ACHN (cell line): ENCODE measurements at regions not wholly inside any gene's neighbourhood (a gene's known extent, or its start where the extent isn't known, plus 50 kb on each side); places are given as distances from the start of the nearest gene placed in this dataset.
"Not testable (repeated sequence)": the region's sequence is repeated elsewhere in the genome, so short reads cannot be mapped to it uniquely, and the experiment has no call there.

Experiments
- DNase-seq: peaks from one replicate; pipeline ENCODE4 v3.0.0-alpha.2; 2015
- in situ Hi-C: cut with HindIII; loops from 2 replicates; pipeline ENCODE4 v1.10.0; 2017; ENCODE audit warnings: low sequenced_read_pairs, low pct_ligation_motif_present, low pct_unique_long_range_greater_than_20kb

GRCh38 chr4:152062936-152063620 is 302.3 kb upstream of the GATB start:
- in situ Hi-C loops: no loop called here
- no peak for DNase-seq

- in situ Hi-C loops: no loop called here
- no peak for DNase-seq
These were observed 293.9 kb upstream of the GATB start for GRCh38 chr4:152054731-152055130.

DNA sequence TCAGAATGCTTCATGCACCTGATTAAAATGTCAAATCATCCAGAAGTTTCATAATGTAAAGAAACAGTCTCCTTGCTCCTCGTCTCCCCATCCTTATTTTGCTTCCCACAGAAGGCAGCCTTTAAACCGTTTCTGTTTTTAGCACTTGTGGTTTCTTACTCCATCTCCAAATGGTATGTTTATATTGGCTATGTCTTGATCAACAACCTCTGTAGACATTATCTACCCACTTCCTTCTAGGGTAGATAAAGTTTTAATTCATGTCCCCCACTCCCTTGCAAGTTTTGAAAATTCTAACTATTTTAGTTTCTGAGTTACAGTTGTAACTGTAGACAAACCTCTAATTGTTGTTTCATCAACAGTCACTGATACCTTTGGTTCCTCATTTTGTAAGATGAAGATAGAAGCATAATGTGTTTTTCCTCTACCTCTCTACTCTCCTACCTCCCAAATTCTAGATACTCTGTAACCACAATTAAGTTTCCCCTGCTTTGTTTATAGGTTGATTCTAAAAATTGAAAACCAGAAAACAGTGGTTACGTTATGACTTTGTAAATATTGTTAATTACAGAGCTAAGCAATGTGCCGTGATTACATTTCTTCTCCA is 291.7 kb upstream of the GATB start:
- in situ Hi-C loops: no loop called here
- no peak for DNase-seq

DNA sequence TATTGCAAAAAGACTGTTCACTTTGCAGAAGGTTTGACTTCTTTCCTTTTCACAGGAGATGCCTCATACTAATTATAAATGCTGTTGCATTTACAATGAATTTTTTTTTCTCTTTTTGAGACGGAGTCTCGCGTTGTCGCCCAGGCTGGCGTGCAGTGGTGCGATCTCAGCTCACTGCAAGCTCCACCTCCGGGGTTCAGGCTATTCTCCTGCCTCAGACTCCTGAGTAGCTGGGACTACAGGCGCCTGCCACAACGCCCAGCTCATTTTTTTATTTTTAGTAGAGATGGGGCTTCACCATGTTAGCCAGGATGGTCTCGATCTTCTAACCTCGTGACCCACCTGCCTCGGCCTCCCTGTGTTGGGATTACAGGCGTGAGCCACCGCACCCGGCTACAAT is 290.5 kb upstream of the GATB start:
- in situ Hi-C loops, DNase-seq: not testable (repeated sequence)

- DNase-seq: no peak
- in situ Hi-C loops: no loop called here
These were observed 289.3 kb upstream of the GATB start for GRCh38 chr4:152050106-152050505.

DNA sequence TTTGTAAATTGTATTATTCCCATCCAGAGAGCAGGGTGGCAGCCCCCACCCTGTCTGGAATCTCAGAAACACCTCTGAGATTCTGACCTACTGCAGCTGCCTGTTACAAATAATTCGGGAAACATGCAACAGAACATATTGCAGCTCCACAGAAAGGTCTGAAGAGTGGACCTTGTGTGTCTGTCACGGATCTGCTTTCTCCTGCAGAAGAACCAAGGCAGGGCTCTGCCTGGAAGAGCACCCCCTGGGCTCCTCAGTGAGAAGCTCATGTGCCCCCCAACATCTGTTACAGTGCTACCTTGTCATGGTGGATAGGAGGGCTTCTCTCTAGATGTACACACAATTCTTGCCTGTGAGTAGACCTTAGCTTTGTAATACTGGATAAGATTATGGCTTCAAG is 286.6 kb upstream of the GATB start:
- in situ Hi-C loops: no loop called here
- no peak for DNase-seq

DNA sequence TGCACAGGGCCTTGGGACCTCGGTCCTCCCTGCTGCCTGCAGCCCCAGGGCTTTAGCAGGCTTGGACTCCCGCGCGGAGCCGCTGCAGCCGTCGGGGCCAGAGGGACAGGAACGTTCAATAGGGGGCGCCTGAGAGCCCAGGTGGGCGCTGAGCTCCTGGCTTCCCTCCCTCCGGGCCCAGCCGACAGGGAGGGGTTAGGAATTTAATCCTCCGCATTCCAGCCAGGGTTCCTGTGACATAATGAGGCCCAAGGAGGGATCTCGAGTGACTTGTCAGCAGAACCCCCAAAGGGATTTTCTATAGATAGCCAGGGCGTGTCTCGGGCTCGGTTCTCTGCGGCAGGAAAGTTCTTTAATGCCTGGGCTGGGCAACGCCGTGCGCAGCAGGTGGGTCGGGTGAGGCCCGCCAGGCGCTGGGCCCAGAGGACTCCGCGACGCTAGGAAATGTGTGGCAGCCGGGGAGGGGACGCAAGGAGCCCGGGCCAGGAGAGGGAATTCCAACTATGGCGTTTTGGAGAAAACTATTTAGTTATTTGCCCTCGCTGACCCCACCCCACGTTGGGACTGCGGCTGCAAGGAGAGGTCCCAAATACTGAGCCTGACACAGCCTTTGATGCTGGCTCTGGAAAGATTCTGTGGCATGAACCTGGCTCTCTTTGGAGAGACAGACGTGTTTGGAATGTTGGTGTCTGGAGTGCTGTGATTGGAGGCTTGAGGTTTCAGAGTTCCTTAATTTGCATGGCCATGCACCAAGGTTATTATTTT is 285.2 kb upstream of the GATB start:
- in situ Hi-C loops: no loop called here
- DNase-seq: no peak

DNA sequence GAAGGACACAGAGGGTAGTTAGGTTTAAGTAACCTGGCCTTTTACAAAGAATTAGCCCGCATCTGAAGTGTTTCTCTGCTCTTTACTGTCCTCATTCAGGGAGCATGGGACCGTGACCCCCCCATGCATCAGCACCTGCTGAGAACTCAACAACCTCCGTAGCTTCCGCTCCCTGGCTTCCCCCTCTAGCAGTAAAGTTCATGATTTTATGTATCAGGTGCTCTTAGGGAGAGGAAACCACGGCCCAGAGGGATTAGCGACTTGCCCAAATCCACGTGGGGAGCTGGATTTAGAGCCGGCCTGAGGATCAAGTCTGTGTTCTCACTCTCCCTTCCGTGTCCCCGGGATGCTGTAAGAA is 284.6 kb upstream of the GATB start:
- in situ Hi-C loops: no loop called here

DNA sequence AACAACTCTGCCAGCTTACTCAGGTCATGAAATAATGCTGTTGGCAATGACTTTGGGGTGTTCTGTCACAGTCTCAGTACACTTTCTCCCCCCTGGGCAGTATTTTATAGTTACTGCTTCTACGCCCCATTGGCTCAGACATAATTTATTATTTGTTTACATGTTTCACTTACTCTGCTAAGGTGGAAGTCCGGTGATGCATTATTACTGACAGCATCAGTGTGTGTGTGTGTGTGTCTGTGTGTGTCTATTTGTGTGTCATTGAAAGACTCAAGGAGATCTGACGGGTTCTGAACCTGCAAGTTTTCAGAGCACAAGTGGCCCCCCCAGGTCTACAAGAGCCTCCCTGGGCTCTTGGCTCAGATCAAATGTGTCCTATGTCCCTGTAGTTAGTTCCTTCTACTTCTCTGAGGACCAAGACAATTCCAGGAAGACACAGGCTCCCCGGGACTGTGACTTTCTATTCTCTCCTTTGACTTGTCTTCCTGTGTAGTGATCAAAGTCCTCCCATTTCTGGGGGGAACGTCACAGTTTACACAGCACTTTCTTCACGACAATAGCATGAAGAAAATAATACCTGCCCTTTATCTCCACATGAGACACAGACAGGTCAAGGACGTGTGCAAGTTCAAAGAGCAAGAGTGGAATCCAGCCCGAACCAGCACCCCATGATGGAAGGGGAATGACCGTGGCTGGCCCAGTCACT is 283.7 kb upstream of the GATB start:
- in situ Hi-C loops: no loop called here
- DNase-seq: no peak

More for the DNA sequence above, 284.6 kb upstream of the GATB start:
- DNase-seq: no peak

DNA sequence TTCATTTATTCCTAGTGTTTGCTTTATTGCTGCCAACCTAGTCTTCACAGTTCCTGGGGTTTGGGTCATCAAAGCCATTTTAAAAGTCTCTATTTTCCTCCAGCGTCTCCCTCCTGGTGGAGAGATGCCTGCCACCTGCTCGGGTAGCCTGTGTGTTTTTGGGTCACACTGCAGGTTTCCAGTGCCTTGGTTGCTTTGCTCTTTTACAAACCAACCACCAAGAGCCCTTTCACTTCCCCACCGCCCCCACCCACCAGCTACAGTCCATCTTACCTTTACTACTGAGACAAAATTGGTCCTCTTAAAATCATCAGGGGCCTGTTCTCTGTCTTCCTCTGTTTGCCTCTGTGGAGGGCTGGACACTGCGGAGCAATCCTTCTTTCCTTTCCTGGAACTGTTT is 280.5 kb upstream of the GATB start:
- DNase-seq: no peak
- in situ Hi-C loops: no loop called here

DNA sequence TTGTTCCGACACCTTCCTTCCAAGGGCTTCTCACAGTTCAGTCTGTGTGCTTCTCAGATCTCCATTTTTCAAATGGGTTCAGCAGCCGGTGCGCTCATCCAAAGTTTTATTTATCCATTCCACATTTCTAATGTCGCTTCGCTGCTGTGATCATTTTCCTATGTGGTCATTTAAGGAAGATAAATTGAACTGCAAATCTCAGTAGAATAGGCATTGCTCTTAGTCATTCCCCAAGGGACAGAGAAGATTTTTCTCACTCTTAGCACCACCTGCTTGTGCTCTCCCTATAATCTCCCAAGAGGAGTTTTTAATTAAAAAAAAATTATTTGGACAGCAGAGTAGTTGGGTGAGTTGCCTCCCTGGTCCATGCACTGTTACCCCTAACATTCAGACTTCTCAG is 278.9 kb upstream of the GATB start:
- no peak for DNase-seq
- in situ Hi-C loops: no loop called here

- in situ Hi-C loops: no loop called here
- DNase-seq: peak; percentile 4
These were observed 278.2 kb upstream of the GATB start for GRCh38 chr4:152039023-152039481.

DNA sequence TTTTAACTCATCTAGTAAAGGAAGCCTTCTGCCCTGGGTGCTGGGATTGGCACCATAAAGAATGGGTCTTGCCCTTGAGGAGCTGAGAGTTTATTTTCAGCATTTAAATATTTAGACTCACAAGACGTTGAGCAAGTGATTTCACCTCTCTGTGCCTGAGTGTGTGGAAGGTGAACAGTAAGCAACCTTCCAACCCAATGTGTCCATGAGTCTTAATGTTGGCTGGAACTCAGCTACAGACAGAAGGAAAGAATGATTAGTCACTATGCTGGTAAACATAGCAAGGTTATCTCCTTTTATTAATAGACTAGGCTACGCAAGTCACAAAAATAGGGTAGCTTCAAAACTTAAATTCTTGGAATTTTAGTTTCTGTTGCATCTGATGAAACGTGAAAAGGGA is 277.4 kb upstream of the GATB start:
- no peak for DNase-seq
- in situ Hi-C loops: no loop called here

GRCh38 chr4:152037435-152037834 is 276.6 kb upstream of the GATB start:
- in situ Hi-C loops: no loop called here
- no peak for DNase-seq

GRCh38 chr4:152033621-152034020 is 272.8 kb upstream of the GATB start:
- DNase-seq: no peak
- in situ Hi-C loops: no loop called here

GRCh38 chr4:152032722-152033131 is 271.9 kb upstream of the GATB start:
- no peak for DNase-seq
- in situ Hi-C loops: no loop called here

GRCh38 chr4:152029631-152030030 is 268.8 kb upstream of the GATB start:
- in situ Hi-C loops: no loop called here
- DNase-seq: no peak

DNA sequence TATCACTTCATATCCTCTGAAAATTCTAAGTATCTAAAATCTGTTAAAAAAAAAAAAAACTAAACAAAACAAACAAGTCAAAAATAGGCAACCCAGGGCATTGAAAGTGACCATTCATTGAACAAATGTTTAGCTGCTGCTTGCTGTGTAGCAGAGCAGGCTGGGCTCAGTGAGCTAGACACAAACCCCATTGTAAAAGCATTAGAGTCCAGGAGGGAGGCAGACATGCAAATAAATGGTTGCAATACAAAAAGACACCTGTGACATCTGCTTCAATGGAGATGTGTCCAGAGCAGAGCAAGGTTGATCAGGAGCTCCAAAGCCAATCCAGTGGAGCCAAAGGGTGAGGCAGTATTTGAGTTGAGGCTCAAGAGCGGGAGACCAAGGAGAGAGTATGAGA is 267.3 kb upstream of the GATB start:
- in situ Hi-C loops: no loop called here

GRCh38 chr4:152024881-152025280 is 264.1 kb upstream of the GATB start:
- in situ Hi-C loops: no loop called here
- no peak for DNase-seq

More for the DNA sequence above, 267.3 kb upstream of the GATB start:
- DNase-seq: no peak
